ENCODE measurements at regions not wholly inside any gene's neighbourhood (a gene's known extent, or its start where the extent isn't known, plus 50 kb on each side); places are given as distances from the start of the nearest gene placed in this dataset.

DNA sequence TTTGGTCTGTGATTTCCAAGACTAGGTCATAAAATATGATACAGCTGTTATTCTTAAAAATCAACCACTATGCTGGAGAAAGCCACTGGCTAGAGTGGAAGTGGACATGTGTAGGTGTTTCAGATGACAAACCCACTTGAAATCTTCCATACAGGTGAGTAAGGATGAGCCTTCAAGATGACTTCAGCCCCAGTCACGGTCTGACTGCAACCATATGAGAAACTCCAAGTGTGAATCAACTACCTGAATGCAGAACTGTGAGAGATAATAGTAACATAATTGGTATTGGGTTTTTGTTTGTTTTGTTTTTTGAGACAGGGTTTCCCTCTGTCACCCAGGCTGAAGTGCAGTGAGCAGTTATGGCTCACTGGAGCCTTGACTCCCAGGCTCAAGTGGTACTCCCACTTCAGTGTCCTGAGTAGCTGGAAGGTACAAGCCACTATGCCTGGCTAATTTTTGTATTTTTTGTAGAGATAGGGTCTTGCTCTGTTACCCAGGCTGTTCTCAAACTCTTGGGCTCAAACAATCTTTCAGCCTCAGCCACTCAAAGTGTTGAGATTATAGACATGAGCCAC, 273.3 kb upstream of the LRIG3 start:
- CTCF ChIA-PET, result no interaction called here
- no CpG with 5 or more reads among the region's 1 CpG for WGBS, 2 experiments (ENCODE audit: extremely low coverage in 2 of 2, insufficient read length in 1 of 2)
- DNase-seq (no peak), ATAC-seq (ENCODE audit: low read depth) (no peak)
- in situ Hi-C loops (cut with MboI; ENCODE audit: low sequenced_read_pairs), result no loop called here
- Histone ChIP-seq H2AFZ (replicated peaks; ENCODE audit: low read length, poor library complexity) (no peak overlapping the region), H3K4me3 (ENCODE audit: insufficient read depth, low read depth, low read length) (no peak overlapping the region), H3K79me1 (ENCODE audit: low read depth in 1 of 2, low read length in 2 of 2) (no peaks in the 10 kb centered on the region), H3K9me3 (ENCODE audit: control insufficient read depth, insufficient read depth, low read length) (no peaks in the 10 kb centered on the region), H3K56ac (ENCODE audit: extremely low read depth, insufficient read depth, low read length) (no peak overlapping the region), H2BK120ac (ENCODE audit: low read depth, low read length) (no peak overlapping the region), H2BK15ac (ENCODE audit: low read depth, low read length) (no peak overlapping the region), H3K9me1 (ENCODE audit: insufficient read depth, low read length) (no peaks in the 10 kb centered on the region), H4K91ac (ENCODE audit: insufficient read depth, low read depth, low read length) (no peak overlapping the region), H2AK9ac (replicated peaks; ENCODE audit: low read depth, low read length, poor library complexity) (no peak overlapping the region), H3K4ac (ENCODE audit: low read depth, low read length) (no peak overlapping the region), H2AK5ac (ENCODE audit: low read depth, low read length) (no peak overlapping the region), H2BK5ac (ENCODE audit: low read depth, low read length, poor library complexity, severe bottlenecking) (no peak overlapping the region), H3K4me2 (ENCODE audit: low read depth, low read length) (no peak overlapping the region), H3K27ac (ENCODE audit: insufficient read depth, low read length) (no peak overlapping the region), H3K23ac (ENCODE audit: low read depth, low read length) (no peak overlapping the region), H3K27me3 (ENCODE audit: control insufficient read depth, insufficient read depth, low read length) (no peaks in the 10 kb centered on the region; the same call in 1 of the 2 replicates), H2BK20ac (ENCODE audit: low read depth, low read length) (no peak overlapping the region), H3K14ac (replicated peaks; ENCODE audit: low read depth, low read length) (no peak overlapping the region), H4K5ac (ENCODE audit: low read depth, low read length) (no peak overlapping the region), H4K20me1 (ENCODE audit: insufficient read depth, low read length) (no peaks in the 10 kb centered on the region), H4K8ac (ENCODE audit: low read depth in 2 of 2, low read length in 2 of 2) (no peak overlapping the region), H3K9ac (ENCODE audit: low read depth, low read length) (no peak overlapping the region), H3K36me3 (ENCODE audit: control insufficient read depth, insufficient read depth, low read length) (no peaks in the 10 kb centered on the region), H3K4me1 (ENCODE audit: control insufficient read depth, insufficient read depth, low read length) (no peaks in the 10 kb centered on the region), H3K18ac (ENCODE audit: low read depth, low read length) (no peak overlapping the region)
- no TSS peak for BruUV-seq (replicated peaks)
- POLR2A ChIA-PET (ENCODE audit: unreplicated experiment), result no interaction called here
- TF ChIP-seq FOS (IDR thresholded peaks at IDR 0.05; ENCODE audit: low read depth, low read length), result no peak
- no peak for TF ChIP-seq CEBPB (IDR thresholded peaks at IDR 0.05; ENCODE audit: low read depth, low read length)
- no peak for TF ChIP-seq MXI1 (IDR thresholded peaks at IDR 0.05; ENCODE audit: borderline replicate concordance, low read depth, low read length)
- TF ChIP-seq, protein P1, sequence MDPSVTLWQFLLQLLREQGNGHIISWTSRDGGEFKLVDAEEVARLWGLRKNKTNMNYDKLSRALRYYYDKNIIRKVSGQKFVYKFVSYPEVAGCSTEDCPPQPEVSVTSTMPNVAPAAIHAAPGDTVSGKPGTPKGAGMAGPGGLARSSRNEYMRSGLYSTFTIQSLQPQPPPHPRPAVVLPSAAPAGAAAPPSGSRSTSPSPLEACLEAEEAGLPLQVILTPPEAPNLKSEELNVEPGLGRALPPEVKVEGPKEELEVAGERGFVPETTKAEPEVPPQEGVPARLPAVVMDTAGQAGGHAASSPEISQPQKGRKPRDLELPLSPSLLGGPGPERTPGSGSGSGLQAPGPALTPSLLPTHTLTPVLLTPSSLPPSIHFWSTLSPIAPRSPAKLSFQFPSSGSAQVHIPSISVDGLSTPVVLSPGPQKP (IDR thresholded peaks at IDR 0.05; ENCODE audit: borderline replicate concordance, low read depth, low read length), result no peak
- dilution Hi-C loops (cut with HindIII; ENCODE audit: low sequenced_read_pairs, unreplicated experiment), result no loop called here
- intact Hi-C loops (cut with micrococcal nuclease), result no loop called here

Measured in IMR-90 (cell line).